Activated naive CD4-positive, alpha-beta T cell (primary cell): ENCODE measurements at regions not wholly inside any gene's neighbourhood (a gene's known extent, or its start where the extent isn't known, plus 50 kb on each side); places are given as distances from the start of the nearest gene placed in this dataset.
"Not testable (repeated sequence)": the region's sequence is repeated elsewhere in the genome, so short reads cannot be mapped to it uniquely, and the experiment has no call there.

Experiments
- DNase-seq, 4 experiments: peaks; one replicate each; lab custom pipeline; 2025; lab: John Stamatoyannopoulos, UW

GRCh38 chr2:54031288-54031687 lies 60.5 kb upstream of the PSME4 start:
- not testable (repeated sequence) for DNase-seq

DNA sequence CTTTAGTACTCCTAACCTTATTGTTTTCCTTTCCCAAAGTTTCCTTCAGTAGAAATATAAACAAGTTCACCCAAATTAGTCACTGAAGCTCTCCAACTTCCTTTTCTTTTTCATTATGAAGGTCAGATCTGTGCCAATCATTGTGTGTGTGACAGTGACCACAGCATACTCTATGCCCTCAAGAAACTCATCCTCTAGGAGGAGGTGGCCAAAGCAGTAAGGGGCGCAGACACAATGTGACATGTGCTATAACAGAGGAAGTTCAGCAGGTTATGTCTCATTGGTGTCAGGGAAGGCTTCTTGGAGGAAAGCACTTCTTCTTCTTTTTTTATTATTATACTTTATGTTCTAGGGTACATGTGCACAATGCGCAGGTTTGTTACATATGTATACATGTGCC lies 60.0 kb upstream of the PSME4 start:
- no peak for DNase-seq

DNA sequence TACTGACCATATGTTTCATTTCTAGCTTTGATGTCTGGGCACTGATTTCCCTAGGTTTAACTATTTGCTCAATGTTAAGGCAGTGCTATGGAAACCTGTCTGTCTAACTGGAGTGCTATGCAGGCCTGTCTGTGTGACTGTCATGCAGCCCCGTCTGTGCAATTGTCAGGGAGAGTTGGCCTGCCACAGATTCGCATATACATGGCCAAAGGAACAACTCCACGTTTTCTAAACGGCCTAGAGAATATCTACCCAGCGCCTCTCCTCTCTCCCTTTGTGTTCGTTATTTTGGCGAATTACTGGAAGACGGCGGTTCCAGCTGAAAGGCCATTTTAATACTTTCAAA lies 59.6 kb upstream of the PSME4 start:
- no peak for DNase-seq

GRCh38 chr2:54029721-54030395 lies 59.1 kb upstream of the PSME4 start:
- DNase-seq: no peak

GRCh38 chr2:54025463-54026075 lies 54.8 kb upstream of the PSME4 start:
- DNase-seq: not testable (repeated sequence)

DNA sequence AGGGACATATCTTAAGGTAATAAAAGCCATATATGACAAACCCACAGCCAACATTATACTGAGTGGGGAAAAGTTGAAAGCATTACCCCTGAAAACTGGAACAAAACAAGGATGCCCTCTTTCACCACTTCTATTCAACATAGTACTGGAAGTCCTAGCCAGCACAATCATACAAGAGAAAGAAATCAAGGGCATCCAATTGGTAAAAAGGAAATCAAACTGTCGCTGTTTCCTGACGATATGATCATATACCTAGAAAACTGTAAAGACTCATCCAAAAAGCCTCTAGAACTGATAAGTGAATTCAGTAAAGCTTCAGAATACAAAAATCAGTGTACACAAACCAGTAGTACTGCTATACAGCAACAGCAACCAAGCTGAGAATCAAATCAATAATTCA lies 53.8 kb upstream of the PSME4 start:
- DNase-seq: no peak

GRCh38 chr2:54021702-54022101 lies 50.9 kb upstream of the PSME4 start:
- no peak for DNase-seq

- no peak for DNase-seq
These were observed 50.1 kb upstream of the PSME4 start for GRCh38 chr2:54020793-54021414.
